MCF 10A (cell line): ENCODE measurements at regions not wholly inside any gene's neighbourhood (a gene's known extent, or its start where the extent isn't known, plus 50 kb on each side); places are given as distances from the start of the nearest gene placed in this dataset.

Experiments
- BruUV-seq: library from RNA; stranded (reverse); fragments of 400-500 nt; replicated peaks from 2 replicates; lab custom pipeline; 2021; lab: Mats Ljungman, UMichigan
- CTCF ChIA-PET: fragments of 300-600 bp; sonication (Branson Sonifier 250); formaldehyde crosslinking; extraction: SDS; loops from one replicate; lab custom pipeline; 2021; ENCODE audit warnings: antibody characterized with exemption, inconsistent platforms; lab: Yijun Ruan, JAX
- POLR2A ChIA-PET: fragments of 300-600, 350-650 bp; sonication (Branson Sonifier 250); formaldehyde crosslinking; extraction: SDS; loops from one replicate; lab custom pipeline; 2020; ENCODE audit warnings: antibody characterized with exemption, inconsistent platforms; lab: Yijun Ruan, JAX
- DNase-seq: peaks from one replicate; pipeline ENCODE4 v3.0.0-alpha.2; 2018; ENCODE audit not compliant: unreplicated experiment
- H3K27ac Mint-ChIP-seq: one replicate; pipeline ENCODE4 v1.8.0; 2022; ENCODE audit warnings: mild to moderate bottlenecking, low read depth, mixed read lengths; ENCODE audit not compliant: unreplicated experiment
- H3K27me3 Mint-ChIP-seq: one replicate; pipeline ENCODE4 v1.8.0; 2022; ENCODE audit warnings: mixed read lengths; ENCODE audit not compliant: insufficient read depth, unreplicated experiment
- H3K36me3 Mint-ChIP-seq: one replicate; pipeline ENCODE4 v1.8.0; 2022; ENCODE audit warnings: mild to moderate bottlenecking, moderate library complexity, mixed read lengths; ENCODE audit not compliant: insufficient read depth, unreplicated experiment
- H3K4me1 Mint-ChIP-seq: one replicate; pipeline ENCODE4 v1.8.0; 2022; ENCODE audit warnings: mixed read lengths; ENCODE audit not compliant: insufficient read depth, unreplicated experiment
- H3K4me3 Mint-ChIP-seq: one replicate; pipeline ENCODE4 v1.8.0; 2022; ENCODE audit warnings: mild to moderate bottlenecking, moderate library complexity, mixed read lengths; ENCODE audit not compliant: unreplicated experiment
- H3K9me3 Mint-ChIP-seq: one replicate; pipeline ENCODE4 v1.8.0; 2022; ENCODE audit warnings: mixed read lengths; ENCODE audit not compliant: unreplicated experiment
- intact Hi-C: fragments of 100-400 bp; cut with micrococcal nuclease; formaldehyde crosslinking; loops from 2 replicates; pipeline ENCODE4 v1.14.1; 2022
- TF ChIP-seq, protein P1 (sequence below): fragments of 200-600 bp; IDR thresholded peaks from one replicate; pipeline ENCODE4 v1.8.0; 2022; ENCODE audit warnings: antibody characterized with exemption, mild to moderate bottlenecking; ENCODE audit not compliant: unreplicated experiment

DNA sequence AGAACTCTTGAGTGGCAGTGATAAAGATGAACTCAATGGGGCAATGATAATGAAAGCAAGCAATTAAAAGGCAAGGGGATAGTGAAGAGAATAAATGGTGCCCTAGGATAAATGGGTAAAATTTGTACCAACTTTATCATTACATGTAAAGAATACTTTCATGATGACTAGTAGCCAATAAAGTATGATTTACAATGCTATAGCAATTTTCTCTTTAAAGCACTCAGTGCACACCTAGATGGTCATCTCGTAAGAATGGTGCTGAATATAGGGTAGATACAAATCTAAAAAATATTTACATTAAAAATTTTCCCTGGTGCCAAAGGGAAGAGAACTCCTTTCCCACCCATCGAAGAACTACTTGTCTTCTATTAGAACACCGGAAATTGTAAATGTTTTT, 651.4 kb downstream of the STPG2 start:
- POLR2A ChIA-PET, result no interaction called here
- TF ChIP-seq, protein P1, sequence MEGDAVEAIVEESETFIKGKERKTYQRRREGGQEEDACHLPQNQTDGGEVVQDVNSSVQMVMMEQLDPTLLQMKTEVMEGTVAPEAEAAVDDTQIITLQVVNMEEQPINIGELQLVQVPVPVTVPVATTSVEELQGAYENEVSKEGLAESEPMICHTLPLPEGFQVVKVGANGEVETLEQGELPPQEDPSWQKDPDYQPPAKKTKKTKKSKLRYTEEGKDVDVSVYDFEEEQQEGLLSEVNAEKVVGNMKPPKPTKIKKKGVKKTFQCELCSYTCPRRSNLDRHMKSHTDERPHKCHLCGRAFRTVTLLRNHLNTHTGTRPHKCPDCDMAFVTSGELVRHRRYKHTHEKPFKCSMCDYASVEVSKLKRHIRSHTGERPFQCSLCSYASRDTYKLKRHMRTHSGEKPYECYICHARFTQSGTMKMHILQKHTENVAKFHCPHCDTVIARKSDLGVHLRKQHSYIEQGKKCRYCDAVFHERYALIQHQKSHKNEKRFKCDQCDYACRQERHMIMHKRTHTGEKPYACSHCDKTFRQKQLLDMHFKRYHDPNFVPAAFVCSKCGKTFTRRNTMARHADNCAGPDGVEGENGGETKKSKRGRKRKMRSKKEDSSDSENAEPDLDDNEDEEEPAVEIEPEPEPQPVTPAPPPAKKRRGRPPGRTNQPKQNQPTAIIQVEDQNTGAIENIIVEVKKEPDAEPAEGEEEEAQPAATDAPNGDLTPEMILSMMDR, result no peak
- BruUV-seq, result no TSS peak
- Mint-ChIP-seq H3K4me3 (no peak overlapping the region), H3K27ac (no peak overlapping the region), H3K9me3 (no peaks in the 10 kb centered on the region), H3K36me3 (no peaks in the 10 kb centered on the region), H3K4me1 (peaks cover 28% of the 10 kb centered on the region), H3K27me3 (no peaks in the 10 kb centered on the region)
- DNase-seq, result no peak
- CTCF ChIA-PET, result no interaction called here
- intact Hi-C loops, result loop anchor here (10.0 kb wide), 1 partner anchor 163 kb away; no protein-coding TSS in a partner anchor

DNA sequence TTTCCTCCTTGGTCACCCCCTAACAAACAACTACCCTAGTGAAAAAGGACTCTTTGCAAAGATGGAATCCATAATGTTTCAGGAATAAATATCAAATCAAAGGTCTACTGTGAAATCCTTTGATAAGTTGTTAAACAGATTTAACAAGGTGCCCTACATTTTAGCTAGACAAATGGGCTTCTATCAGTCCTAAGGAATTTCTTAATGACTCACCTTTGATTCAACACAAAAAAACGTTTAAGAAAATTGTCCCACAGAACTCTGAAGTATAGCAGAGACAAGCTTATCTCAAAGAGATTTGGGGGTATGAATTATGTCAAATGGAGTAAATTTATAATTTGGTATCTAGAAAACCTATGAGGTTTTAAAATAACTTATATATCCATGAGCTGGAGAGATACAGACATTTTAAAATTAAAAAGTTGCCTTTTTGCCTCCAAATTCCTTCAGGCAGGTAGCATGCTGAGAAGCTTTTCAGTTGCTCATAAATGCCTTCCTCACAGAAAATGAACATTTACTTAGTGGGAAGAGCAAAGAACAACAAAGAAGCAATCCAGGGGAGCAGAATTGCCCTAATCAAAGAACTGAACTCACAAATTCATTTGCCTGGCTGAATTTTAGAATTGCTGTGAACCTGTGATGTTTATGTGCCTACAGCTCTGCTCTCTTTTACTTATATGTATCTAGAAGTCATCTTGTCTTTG, 649.3 kb downstream of the STPG2 start:
- Mint-ChIP-seq H3K4me1 (peaks cover 32% of the 10 kb centered on the region), H3K27me3 (no peaks in the 10 kb centered on the region), H3K9me3 (no peaks in the 10 kb centered on the region), H3K4me3 (no peak overlapping the region), H3K27ac (peak overlapping the region; percentile 35), H3K36me3 (no peaks in the 10 kb centered on the region)
- BruUV-seq, result no TSS peak
- POLR2A ChIA-PET, result interaction anchor here (0.7 to 1.0 kb wide), 2 partner anchors 164 to 430 kb away, joined by 3 read pairs; no protein-coding TSS in a partner anchor
- intact Hi-C loops, result loop anchor here (10.0 kb wide), 1 partner anchor 161 kb away; no protein-coding TSS in a partner anchor
- TF ChIP-seq, protein P1, result no peak
- DNase-seq, result no peak
- CTCF ChIA-PET, result interaction anchor here (0.6 to 0.7 kb wide), 4 partner anchors 58 to 133 kb away, joined by 3 read pairs; no protein-coding TSS in a partner anchor

DNA sequence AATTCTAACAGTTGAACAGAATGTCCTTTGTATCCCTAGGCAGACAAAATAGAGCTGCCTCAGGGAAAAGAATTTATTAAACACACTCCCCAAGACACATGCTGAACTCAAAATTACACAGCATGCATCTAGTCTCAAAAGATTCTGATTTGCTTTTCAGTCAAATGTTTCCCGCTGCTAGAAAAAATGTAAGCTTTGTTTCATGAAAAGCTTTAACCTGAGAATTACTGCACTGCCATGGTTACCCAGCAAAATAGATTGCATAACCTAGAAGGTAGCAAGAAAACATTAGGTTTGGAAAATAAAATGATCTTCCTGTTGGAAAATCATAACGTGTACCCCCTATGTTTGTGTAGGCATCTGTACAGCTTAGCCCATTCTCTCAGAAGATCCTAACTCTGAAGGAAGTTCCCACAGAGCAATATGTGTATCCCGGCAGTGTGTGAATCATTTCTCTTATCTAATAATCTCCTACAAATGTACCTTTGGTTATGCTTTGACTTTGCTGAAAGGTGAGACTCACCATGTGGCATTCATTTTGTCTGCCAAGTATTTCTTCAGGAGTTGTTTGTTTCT, 646.9 kb downstream of the STPG2 start:
- Mint-ChIP-seq H3K27me3 (no peaks in the 10 kb centered on the region), H3K4me1 (peaks cover 33% of the 10 kb centered on the region), H3K36me3 (no peaks in the 10 kb centered on the region), H3K9me3 (no peaks in the 10 kb centered on the region), H3K4me3 (peak overlapping the region; percentile 32), H3K27ac (peak overlapping the region; percentile 89)
- intact Hi-C loops, result loop anchor here (10.0 kb wide), 1 partner anchor 158 kb away; no protein-coding TSS in a partner anchor
- ChIA-PET POLR2A (interaction anchor here (0.5 to 1.0 kb wide), 4 partner anchors 149 to 1432 kb away, joined by 3 to 4 read pairs (median 4); partner anchors contain the start of gene EIF4E), CTCF (interaction anchor here (1.2 kb wide), 1 partner anchor 48 kb away, joined by 3 read pairs; no protein-coding TSS in a partner anchor)
- peak; percentile 78 for DNase-seq
- TF ChIP-seq, protein P1, result no peak
- BruUV-seq, result no TSS peak

DNA sequence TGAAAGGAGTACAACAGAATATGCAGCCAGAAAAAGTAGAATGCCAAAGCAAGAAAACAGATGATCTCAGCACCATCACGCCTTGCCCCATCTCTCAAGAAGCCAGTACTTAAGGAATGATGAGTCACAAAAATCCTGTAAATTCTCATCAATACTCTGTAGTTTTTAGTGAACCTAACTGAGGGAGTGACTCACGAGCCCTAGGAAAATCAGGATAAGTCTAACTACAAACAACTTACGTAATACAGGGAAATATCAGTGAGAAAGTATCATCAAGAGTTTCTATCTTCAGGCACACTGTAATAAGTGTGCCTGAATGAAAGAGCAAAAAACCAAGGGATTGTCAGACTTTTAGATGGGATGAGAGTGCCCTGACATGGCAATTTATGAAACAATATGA, 644.4 kb downstream of the STPG2 start:
- H3K4me3 Mint-ChIP-seq, result no peak overlapping the region
- ChIA-PET POLR2A (interaction anchor here (0.6 kb wide), 2 partner anchors 536 to 639 kb away, joined by 3 read pairs; no protein-coding TSS in a partner anchor), CTCF (interaction anchor here (0.7 kb wide), 1 partner anchor 164 kb away, joined by 3 read pairs; no protein-coding TSS in a partner anchor)
- TF ChIP-seq, protein P1, result no peak
- intact Hi-C loops, result loop anchor here (10.0 kb wide), 1 partner anchor 156 kb away; no protein-coding TSS in a partner anchor
- no TSS peak for BruUV-seq
- peaks cover 20% of the 10 kb centered on the region for H3K4me1 Mint-ChIP-seq
- H3K36me3 Mint-ChIP-seq, result no peaks in the 10 kb centered on the region
- no peak overlapping the region for H3K27ac Mint-ChIP-seq
- no peaks in the 10 kb centered on the region for H3K9me3 Mint-ChIP-seq
- DNase-seq, result peak; percentile 95
- H3K27me3 Mint-ChIP-seq, result no peaks in the 10 kb centered on the region
